Body of pancreas (tissue), 4 donors: ENCODE measurements at regions not wholly inside any gene's neighbourhood (a gene's known extent, or its start where the extent isn't known, plus 50 kb on each side); places are given as distances from the start of the nearest gene placed in this dataset.

Source experiments
- POLR2A ChIP-seq, 3 donors: fragments of 450-650 bp; IDR thresholded peaks; one replicate each; pipeline ENCODE4 v1.6.1; 2016; ENCODE audit warnings: antibody characterized with exemption in 3 of 3, mild to moderate bottlenecking in 2 of 3
- TF ChIP-seq, protein P1 (sequence below), 7 experiments: fragments of 450-650 bp in 4 of 7; fragments of 200-600 bp in 3 of 7; sonication (generic) in 3 of 7; IDR thresholded peaks; one replicate each; pipeline ENCODE4 v1.5.1; 2016 to 2019; ENCODE audit warnings: antibody characterized with exemption in 7 of 7

DNA sequence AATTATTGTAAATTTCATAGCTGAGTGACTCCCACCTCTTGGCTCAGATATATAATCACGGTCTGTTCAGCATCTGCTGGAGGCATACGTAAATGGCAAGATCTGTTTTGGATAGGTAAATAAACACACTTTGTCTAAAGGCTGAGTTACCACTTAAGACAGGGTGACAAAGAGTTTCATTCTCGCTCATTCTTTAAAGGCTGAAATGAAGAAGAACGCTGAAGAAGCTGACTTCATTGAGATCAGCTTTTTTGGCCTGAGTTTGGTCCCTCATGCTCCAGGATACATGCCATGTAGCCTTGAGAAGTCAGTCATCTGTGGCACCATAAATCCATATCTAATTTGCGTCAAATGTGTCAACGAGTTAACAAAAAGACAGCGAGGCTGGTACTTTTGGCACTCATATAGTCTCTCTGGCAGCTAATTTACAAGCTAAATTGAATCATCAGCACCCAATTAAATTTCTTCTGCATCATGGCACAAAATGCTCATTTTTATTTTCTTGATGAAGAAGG lies 309.9 kb downstream of the GPAM start:
- TF ChIP-seq, protein P1, sequence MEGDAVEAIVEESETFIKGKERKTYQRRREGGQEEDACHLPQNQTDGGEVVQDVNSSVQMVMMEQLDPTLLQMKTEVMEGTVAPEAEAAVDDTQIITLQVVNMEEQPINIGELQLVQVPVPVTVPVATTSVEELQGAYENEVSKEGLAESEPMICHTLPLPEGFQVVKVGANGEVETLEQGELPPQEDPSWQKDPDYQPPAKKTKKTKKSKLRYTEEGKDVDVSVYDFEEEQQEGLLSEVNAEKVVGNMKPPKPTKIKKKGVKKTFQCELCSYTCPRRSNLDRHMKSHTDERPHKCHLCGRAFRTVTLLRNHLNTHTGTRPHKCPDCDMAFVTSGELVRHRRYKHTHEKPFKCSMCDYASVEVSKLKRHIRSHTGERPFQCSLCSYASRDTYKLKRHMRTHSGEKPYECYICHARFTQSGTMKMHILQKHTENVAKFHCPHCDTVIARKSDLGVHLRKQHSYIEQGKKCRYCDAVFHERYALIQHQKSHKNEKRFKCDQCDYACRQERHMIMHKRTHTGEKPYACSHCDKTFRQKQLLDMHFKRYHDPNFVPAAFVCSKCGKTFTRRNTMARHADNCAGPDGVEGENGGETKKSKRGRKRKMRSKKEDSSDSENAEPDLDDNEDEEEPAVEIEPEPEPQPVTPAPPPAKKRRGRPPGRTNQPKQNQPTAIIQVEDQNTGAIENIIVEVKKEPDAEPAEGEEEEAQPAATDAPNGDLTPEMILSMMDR (IDR thresholded peaks at IDR 0.05): no peak
- TF ChIP-seq POLR2A (IDR thresholded peaks at IDR 0.05): no peak
